GM12872 (cell line): ENCODE measurements at regions not wholly inside any gene's neighbourhood (a gene's known extent, or its start where the extent isn't known, plus 50 kb on each side); places are given as distances from the start of the nearest gene placed in this dataset.
A peak's percentile ranks its signal among the peaks of the same experiment; 100 is the strongest.

Experiments
- CTCF ChIP-seq: IDR thresholded peaks from 3 replicates; pipeline ENCODE4 v1.5.1; 2011; ENCODE audit warnings: low read depth, mild to moderate bottlenecking, low read length, moderate library complexity; ENCODE audit not compliant: insufficient read depth

DNA sequence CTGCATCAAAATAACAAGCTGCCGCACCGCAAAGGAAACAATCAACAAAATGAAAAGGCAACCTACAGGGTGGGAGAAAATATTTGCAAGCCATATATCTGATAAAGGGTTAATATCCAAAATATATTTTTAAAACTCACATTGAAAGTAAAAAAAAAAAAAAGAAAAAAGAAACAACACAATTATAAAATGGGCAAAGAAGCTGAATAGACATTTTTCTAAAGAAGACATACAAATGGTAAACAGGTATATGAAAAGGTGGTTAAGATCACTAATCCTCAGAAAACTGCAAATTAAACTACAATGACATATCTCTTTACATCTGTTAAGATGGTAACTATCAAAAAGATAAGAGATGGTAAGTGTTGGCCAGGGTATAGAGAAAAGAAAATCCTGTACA lies 105.4 kb upstream of the LY86 start:
- TF ChIP-seq CTCF = no peak

- no peak for TF ChIP-seq CTCF
These were observed 104.8 kb upstream of the LY86 start for GRCh38 chr6:6483733-6484132.

- no peak for TF ChIP-seq CTCF
These were observed 103.8 kb upstream of the LY86 start for GRCh38 chr6:6484681-6485080.

DNA sequence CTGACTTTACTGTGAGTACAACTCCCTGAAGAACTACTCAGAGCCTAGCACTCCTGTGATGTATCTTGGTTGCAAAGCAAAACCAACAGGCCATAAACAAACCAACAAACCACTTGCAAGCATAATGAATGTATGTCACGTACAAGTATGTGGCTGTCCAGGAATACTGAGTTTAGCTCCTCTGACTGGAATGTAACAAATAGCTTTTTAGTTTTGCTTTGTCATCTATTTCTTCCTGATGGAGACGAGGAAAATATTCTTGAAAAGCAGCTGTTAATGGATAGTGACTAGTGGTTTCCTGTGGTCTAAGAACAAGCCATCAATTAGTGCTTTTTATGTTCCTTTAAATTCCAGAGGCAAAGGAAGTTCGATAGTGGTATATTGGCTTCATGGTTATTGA lies 101.9 kb upstream of the LY86 start:
- no peak for TF ChIP-seq CTCF

- no peak for TF ChIP-seq CTCF
These were observed 96.8 kb upstream of the LY86 start for GRCh38 chr6:6491761-6492160.

DNA sequence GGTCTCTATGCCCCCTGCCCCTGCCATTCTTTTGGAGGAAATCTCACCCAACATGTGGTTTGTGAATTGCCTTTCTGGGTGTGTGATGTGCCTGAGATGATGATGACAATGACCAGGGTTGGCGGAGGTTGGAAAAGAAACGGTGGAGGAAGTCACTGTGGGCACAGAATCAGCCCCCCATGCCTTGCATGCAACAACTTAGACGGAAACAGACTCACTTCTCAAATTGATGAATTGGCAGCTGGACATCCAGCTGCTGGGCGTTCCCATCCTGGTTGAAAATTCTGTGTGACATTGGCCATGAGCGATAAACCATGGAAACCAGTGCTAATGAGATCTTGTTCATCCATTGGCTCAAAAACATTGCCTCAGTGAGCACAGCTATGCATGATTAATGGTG lies 95.8 kb upstream of the LY86 start:
- no peak for TF ChIP-seq CTCF

- peak; percentile 77 for TF ChIP-seq CTCF
These were observed 93.8 kb upstream of the LY86 start for GRCh38 chr6:6494677-6495076.

DNA sequence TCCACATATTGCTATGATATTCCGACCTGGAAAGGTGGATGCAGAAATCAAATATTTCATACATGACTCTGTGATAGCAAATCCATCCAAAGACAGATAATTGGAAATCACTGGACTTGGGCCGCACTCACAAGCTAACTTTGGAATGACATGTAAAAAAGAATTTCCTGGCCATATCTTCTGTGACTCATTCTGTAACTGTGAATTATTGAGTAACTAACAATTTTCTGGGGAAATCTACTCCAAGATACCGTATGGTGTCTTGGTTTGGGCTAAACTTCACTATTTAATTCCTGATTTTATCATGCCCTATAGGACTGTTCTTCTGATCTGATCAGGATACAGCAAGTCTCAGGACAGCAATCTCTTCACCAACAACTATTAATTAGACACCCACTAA lies 92.7 kb upstream of the LY86 start:
- TF ChIP-seq CTCF = no peak
